ENCODE measurements at regions not wholly inside any gene's neighbourhood (a gene's known extent, or its start where the extent isn't known, plus 50 kb on each side); places are given as distances from the start of the nearest gene placed in this dataset.
A peak's percentile ranks its signal among the peaks of the same experiment; 100 is the strongest.

- Mint-ChIP-seq H3K9me3 (ENCODE audit: low read depth, unreplicated experiment) (no peaks in the 10 kb centered on the region), H3K27ac (ENCODE audit: unreplicated experiment) (no peak overlapping the region), H3K27me3 (ENCODE audit: unreplicated experiment) (no peaks in the 10 kb centered on the region), H3K4me3 (ENCODE audit: low read depth, unreplicated experiment) (no peak overlapping the region), H3K4me1 (ENCODE audit: low read depth, unreplicated experiment) (no peaks in the 10 kb centered on the region), H3K36me3 (ENCODE audit: insufficient read depth, unreplicated experiment) (no peaks in the 10 kb centered on the region)
- intact Hi-C loops (cut with micrococcal nuclease; ENCODE audit: unreplicated experiment) = no loop called here
- DNase-seq = no peak
- TF ChIP-seq, protein P1, sequence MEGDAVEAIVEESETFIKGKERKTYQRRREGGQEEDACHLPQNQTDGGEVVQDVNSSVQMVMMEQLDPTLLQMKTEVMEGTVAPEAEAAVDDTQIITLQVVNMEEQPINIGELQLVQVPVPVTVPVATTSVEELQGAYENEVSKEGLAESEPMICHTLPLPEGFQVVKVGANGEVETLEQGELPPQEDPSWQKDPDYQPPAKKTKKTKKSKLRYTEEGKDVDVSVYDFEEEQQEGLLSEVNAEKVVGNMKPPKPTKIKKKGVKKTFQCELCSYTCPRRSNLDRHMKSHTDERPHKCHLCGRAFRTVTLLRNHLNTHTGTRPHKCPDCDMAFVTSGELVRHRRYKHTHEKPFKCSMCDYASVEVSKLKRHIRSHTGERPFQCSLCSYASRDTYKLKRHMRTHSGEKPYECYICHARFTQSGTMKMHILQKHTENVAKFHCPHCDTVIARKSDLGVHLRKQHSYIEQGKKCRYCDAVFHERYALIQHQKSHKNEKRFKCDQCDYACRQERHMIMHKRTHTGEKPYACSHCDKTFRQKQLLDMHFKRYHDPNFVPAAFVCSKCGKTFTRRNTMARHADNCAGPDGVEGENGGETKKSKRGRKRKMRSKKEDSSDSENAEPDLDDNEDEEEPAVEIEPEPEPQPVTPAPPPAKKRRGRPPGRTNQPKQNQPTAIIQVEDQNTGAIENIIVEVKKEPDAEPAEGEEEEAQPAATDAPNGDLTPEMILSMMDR (IDR thresholded peaks at IDR 0.05; ENCODE audit: unreplicated experiment) = no peak
- CTCF ChIA-PET = no interaction called here
- no TSS peak for BruUV-seq (replicated peaks)
These were observed 703.0 kb upstream of the NUDT12 start for GRCh38 chr5:104265531-104266140.

- peak; percentile 6 for DNase-seq
- Mint-ChIP-seq H3K4me1 (ENCODE audit: low read depth, unreplicated experiment) (no peaks in the 10 kb centered on the region), H3K4me3 (ENCODE audit: low read depth, unreplicated experiment) (no peak overlapping the region), H3K27ac (ENCODE audit: unreplicated experiment) (no peak overlapping the region), H3K9me3 (ENCODE audit: low read depth, unreplicated experiment) (no peaks in the 10 kb centered on the region), H3K36me3 (ENCODE audit: insufficient read depth, unreplicated experiment) (no peaks in the 10 kb centered on the region), H3K27me3 (ENCODE audit: unreplicated experiment) (no peaks in the 10 kb centered on the region)
- TF ChIP-seq, protein P1 (IDR thresholded peaks at IDR 0.05; ENCODE audit: unreplicated experiment) = no peak
- intact Hi-C loops (cut with micrococcal nuclease; ENCODE audit: unreplicated experiment) = no loop called here
- BruUV-seq (replicated peaks) = no TSS peak
- CTCF ChIA-PET = no interaction called here
These were observed 684.7 kb upstream of the NUDT12 start for GRCh38 chr5:104247260-104247659.

DNA sequence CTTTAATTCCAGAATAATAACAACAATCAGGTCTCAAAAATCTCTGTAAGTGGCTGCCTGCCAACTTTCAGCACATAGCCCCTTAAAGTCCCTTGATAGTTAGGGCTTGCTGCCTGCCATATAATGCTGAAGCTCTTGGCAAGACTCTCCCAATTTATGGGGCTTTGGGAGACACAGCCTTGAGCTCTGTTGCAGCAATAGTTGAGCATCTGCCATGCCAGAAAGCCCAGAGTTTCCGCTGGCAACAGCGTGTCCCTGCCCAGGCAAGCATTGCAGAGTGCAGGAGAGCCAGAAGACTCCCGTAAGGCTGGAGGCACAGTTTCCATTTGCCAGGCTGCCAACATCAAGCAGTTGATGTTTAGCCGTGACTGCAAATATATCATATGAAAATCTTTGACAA is 678.5 kb upstream of the NUDT12 start:
- no TSS peak for BruUV-seq (replicated peaks)
- TF ChIP-seq, protein P1 (IDR thresholded peaks at IDR 0.05; ENCODE audit: unreplicated experiment) = no peak

GRCh38 chr5:104237586-104237985 is 675.0 kb upstream of the NUDT12 start:
- H3K4me1 Mint-ChIP-seq (ENCODE audit: low read depth, unreplicated experiment) = no peaks in the 10 kb centered on the region
- no peaks in the 10 kb centered on the region for H3K27me3 Mint-ChIP-seq (ENCODE audit: unreplicated experiment)
- H3K27ac Mint-ChIP-seq (ENCODE audit: unreplicated experiment) = no peak overlapping the region
- H3K36me3 Mint-ChIP-seq (ENCODE audit: insufficient read depth, unreplicated experiment) = no peaks in the 10 kb centered on the region
- CTCF ChIA-PET = no interaction called here
- H3K4me3 Mint-ChIP-seq (ENCODE audit: low read depth, unreplicated experiment) = no peak overlapping the region
- TF ChIP-seq, protein P1 (IDR thresholded peaks at IDR 0.05; ENCODE audit: unreplicated experiment) = no peak
- intact Hi-C loops (cut with micrococcal nuclease; ENCODE audit: unreplicated experiment) = no loop called here
- no peaks in the 10 kb centered on the region for H3K9me3 Mint-ChIP-seq (ENCODE audit: low read depth, unreplicated experiment)
- DNase-seq = no peak
- BruUV-seq (replicated peaks) = no TSS peak

More for the DNA sequence above, 678.5 kb upstream of the NUDT12 start:
- H3K4me3 Mint-ChIP-seq (ENCODE audit: low read depth, unreplicated experiment) = no peak overlapping the region
- H3K27me3 Mint-ChIP-seq (ENCODE audit: unreplicated experiment) = no peaks in the 10 kb centered on the region
- CTCF ChIA-PET = no interaction called here
- H3K36me3 Mint-ChIP-seq (ENCODE audit: insufficient read depth, unreplicated experiment) = no peaks in the 10 kb centered on the region
- intact Hi-C loops (cut with micrococcal nuclease; ENCODE audit: unreplicated experiment) = no loop called here
- DNase-seq = no peak
- H3K4me1 Mint-ChIP-seq (ENCODE audit: low read depth, unreplicated experiment) = no peaks in the 10 kb centered on the region
- no peaks in the 10 kb centered on the region for H3K9me3 Mint-ChIP-seq (ENCODE audit: low read depth, unreplicated experiment)
- no peak overlapping the region for H3K27ac Mint-ChIP-seq (ENCODE audit: unreplicated experiment)

Data from Calu3 (cell line).